Retinal pigment epithelial cell (primary cell): ENCODE measurements at regions not wholly inside any gene's neighbourhood (a gene's known extent, or its start where the extent isn't known, plus 50 kb on each side); places are given as distances from the start of the nearest gene placed in this dataset.

Source experiments
- DNase-seq: peaks from one replicate; pipeline ENCODE4 v3.0.0-alpha.2; 2010; ENCODE audit warnings: low read depth
- H3K4me3 ChIP-seq: 2 replicates; pipeline ENCODE4 v1.5.1; 2011; ENCODE audit warnings: mild to moderate bottlenecking, low read length, control low read depth, moderate library complexity
- CTCF ChIP-seq: conservative IDR thresholded peaks from 2 replicates; pipeline ENCODE4 v1.5.1; 2011; ENCODE audit warnings: low read depth, low read length, control low read depth, inconsistent platforms

GRCh38 chr2:46825939-46826568 is 89.6 kb downstream of the MCFD2 start:
- H3K4me3 ChIP-seq: no peak overlapping the region
- no peak for DNase-seq
- no peak for TF ChIP-seq CTCF

GRCh38 chr2:46825231-46825938 is 90.2 kb downstream of the MCFD2 start:
- no peak overlapping the region for H3K4me3 ChIP-seq
- no peak for TF ChIP-seq CTCF
- DNase-seq: no peak

DNA sequence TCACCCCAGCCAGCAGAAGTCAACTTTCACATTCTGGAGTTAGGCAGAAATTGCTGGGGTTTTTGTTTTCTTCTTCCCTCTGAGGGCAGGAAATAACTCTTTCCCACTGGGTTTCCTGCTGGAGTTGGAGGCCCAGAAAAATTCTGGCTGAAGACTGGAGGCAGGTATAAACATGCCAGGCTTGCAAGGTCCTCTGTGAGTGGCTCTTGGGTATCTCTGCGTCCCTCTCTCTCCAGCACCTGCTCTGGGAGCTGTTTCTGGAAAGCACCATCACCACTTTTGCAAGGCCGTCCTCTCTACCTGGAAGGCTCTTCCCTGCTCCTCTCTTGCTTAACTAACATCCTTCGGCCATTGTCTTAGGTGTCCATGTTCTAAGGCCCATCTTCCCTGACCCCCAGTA is 91.0 kb downstream of the MCFD2 start:
- no peak overlapping the region for H3K4me3 ChIP-seq
- TF ChIP-seq CTCF: no peak
- DNase-seq: no peak

DNA sequence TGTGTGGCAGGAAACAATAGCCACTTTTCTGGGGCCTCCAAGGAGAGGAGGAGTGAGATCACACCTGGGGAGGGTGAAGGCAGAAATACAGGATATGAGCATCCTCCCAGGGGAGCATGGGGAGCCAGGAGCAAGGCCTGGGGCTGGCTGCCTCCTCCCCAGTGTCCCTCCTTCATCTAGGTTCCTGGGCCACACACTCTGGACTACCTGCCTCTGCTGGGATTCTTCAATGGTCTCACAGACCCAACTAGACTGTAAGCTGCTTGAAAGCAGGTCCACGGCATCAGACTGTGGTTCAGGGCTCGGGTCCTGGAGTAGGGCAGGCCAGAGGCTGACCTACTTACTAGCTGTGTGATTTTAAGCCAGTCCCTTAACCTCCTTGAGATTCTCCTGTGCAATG is 94.0 kb downstream of the MCFD2 start:
- no peak for DNase-seq
- no peak for TF ChIP-seq CTCF
- no peak overlapping the region for H3K4me3 ChIP-seq

DNA sequence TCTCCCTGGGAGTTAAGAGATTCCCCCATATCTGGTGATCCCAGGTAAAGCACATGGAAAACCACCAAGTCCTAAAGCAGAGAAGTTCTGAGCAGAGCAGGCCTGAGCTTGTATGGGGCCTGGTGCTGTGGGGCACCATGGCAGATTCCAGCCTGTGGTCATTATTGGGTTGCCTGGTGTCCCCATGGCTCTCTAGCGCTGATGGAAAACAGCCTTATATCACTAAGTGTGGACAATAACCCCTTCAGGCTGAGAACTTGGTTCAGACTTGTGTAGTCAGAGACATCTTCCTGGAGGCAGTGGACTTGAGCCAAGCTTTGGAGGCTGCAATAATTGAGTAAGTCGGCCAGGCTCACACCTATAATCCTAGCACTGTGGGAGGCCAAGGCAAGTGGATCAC is 96.8 kb downstream of the MCFD2 start:
- no peak for TF ChIP-seq CTCF
- H3K4me3 ChIP-seq: no peak overlapping the region
- no peak for DNase-seq

GRCh38 chr2:46818141-46818621 is 97.4 kb downstream of the MCFD2 start:
- TF ChIP-seq CTCF: no peak
- H3K4me3 ChIP-seq: no peak overlapping the region
- DNase-seq: no peak
